ENCODE measurements at regions not wholly inside any gene's neighbourhood (a gene's known extent, or its start where the extent isn't known, plus 50 kb on each side); places are given as distances from the start of the nearest gene placed in this dataset.

DNA sequence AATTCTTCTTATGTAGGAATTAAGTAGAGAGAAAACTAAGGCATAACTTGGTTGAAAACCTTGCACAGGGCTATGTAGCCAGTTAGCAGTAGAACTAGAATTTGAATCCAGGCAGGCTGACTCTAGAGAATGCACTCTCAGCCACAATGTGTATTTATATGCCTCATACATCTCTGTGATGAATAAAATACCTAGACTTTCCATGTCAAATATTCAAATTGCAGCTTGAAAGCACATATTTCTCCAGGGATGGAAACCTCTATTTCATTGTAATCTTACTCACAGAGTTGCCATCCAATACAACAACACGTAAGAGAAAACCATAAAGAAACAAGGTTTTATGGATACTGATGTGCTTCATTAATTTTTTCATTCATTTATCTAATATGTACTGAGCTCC, 256.0 kb upstream of the FLRT2 start:
- TF ChIP-seq EZH2 (IDR thresholded peaks at IDR 0.05; ENCODE audit: insufficient read depth, poor library complexity, severe bottlenecking) (no peak), EZH2phosphoT487 (IDR thresholded peaks at IDR 0.05; ENCODE audit: insufficient read depth, low read depth) (no peak)
